HFFc6 (cell line): ENCODE measurements at regions not wholly inside any gene's neighbourhood (a gene's known extent, or its start where the extent isn't known, plus 50 kb on each side); places are given as distances from the start of the nearest gene placed in this dataset.

Experiments used
- DNase-seq: peaks from one replicate; pipeline ENCODE4 v3.0.0-alpha.2; 2018
- H3K27ac Mint-ChIP-seq: 2 replicates; pipeline ENCODE4 v1.8.0; 2020; ENCODE audit warnings: mild to moderate bottlenecking, mixed read lengths
- H3K27me3 Mint-ChIP-seq: 2 replicates; pipeline ENCODE4 v1.8.0; 2021; ENCODE audit warnings: mild to moderate bottlenecking, moderate library complexity, mixed read lengths; ENCODE audit not compliant: insufficient read depth
- H3K36me3 Mint-ChIP-seq: 2 replicates; pipeline ENCODE4 v1.8.0; 2021; ENCODE audit warnings: low read depth, mixed read lengths
- H3K4me1 Mint-ChIP-seq: 2 replicates; pipeline ENCODE4 v1.8.0; 2020; ENCODE audit warnings: low read depth, mixed read lengths
- H3K4me3 Mint-ChIP-seq: 2 replicates; pipeline ENCODE4 v1.8.0; 2020; ENCODE audit warnings: mild to moderate bottlenecking, moderate library complexity, mixed read lengths
- H3K9me3 Mint-ChIP-seq: 2 replicates; pipeline ENCODE4 v1.8.0; 2020; ENCODE audit warnings: mild to moderate bottlenecking, mixed read lengths
- TF ChIP-seq, protein P1 (sequence below): fragments of 200-600 bp; sonication (generic); IDR thresholded peaks from 2 replicates; pipeline ENCODE4 v1.5.0; 2021; ENCODE audit warnings: antibody characterized with exemption, mild to moderate bottlenecking

DNA sequence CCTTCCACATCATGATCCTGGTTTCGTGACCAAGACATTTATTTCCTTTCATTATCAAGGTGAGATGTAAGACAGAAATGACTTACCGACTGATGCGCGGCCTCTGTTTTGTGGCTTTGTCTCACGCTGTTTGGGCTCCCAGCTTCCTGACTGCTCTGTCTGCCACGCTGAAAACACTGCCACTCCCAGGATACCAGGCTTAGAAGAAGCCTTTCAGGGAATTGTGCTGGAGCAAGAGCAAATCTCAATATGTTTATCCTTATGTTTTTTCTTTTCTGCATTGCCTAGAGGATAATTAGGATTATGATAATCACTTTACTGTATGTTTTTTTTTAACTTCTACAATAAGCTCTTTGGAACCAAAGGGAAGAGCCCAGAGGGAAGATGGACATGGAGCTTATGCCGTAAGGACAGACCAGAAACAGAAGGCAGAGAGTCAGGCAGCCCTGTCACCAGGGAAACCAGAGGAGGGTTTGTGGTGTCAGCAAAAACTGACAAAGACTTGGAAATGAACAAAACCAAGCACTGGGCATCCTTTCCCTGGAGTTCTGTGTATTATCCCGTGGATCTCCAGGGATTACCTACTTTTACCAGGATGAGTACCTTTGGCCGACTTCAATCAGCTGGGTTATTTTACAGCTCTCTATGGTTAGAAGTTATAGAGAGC is 68.2 kb upstream of the ISX start:
- no peak overlapping the region for H3K4me3 Mint-ChIP-seq
- H3K27me3 Mint-ChIP-seq = no peaks in the 10 kb centered on the region; the same call in 1 of the 2 replicates
- no peak overlapping the region for H3K27ac Mint-ChIP-seq
- no peaks in the 10 kb centered on the region for H3K4me1 Mint-ChIP-seq
- H3K9me3 Mint-ChIP-seq = peaks cover 51% of the 10 kb centered on the region
- TF ChIP-seq, protein P1, sequence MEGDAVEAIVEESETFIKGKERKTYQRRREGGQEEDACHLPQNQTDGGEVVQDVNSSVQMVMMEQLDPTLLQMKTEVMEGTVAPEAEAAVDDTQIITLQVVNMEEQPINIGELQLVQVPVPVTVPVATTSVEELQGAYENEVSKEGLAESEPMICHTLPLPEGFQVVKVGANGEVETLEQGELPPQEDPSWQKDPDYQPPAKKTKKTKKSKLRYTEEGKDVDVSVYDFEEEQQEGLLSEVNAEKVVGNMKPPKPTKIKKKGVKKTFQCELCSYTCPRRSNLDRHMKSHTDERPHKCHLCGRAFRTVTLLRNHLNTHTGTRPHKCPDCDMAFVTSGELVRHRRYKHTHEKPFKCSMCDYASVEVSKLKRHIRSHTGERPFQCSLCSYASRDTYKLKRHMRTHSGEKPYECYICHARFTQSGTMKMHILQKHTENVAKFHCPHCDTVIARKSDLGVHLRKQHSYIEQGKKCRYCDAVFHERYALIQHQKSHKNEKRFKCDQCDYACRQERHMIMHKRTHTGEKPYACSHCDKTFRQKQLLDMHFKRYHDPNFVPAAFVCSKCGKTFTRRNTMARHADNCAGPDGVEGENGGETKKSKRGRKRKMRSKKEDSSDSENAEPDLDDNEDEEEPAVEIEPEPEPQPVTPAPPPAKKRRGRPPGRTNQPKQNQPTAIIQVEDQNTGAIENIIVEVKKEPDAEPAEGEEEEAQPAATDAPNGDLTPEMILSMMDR = no peak
- no peaks in the 10 kb centered on the region for H3K36me3 Mint-ChIP-seq
- DNase-seq = no peak

DNA sequence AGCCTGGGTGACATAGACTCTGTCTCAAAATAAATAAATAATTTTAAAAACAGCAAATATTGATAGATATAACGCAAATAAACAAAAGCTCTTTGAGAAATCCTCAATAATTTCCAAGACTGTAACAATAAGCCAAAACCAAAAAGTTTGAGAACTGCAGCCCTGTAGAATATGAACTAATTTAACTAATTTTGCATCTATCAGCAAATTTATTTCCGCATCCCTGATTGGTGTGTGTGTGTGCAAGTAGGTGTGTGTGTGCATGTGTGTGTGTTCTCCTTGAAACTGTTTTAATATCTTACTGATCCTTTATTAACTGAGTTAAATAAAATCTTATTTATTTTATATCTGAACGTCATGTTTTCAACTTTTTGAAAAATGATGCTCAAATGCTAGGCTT is 67.0 kb upstream of the ISX start:
- Mint-ChIP-seq H3K4me3 (no peak overlapping the region), H3K27ac (no peak overlapping the region), H3K27me3 (no peaks in the 10 kb centered on the region; the same call in 1 of the 2 replicates), H3K4me1 (no peaks in the 10 kb centered on the region), H3K9me3 (peaks cover 40% of the 10 kb centered on the region), H3K36me3 (no peaks in the 10 kb centered on the region)
- DNase-seq = no peak
- TF ChIP-seq, protein P1 = no peak

DNA sequence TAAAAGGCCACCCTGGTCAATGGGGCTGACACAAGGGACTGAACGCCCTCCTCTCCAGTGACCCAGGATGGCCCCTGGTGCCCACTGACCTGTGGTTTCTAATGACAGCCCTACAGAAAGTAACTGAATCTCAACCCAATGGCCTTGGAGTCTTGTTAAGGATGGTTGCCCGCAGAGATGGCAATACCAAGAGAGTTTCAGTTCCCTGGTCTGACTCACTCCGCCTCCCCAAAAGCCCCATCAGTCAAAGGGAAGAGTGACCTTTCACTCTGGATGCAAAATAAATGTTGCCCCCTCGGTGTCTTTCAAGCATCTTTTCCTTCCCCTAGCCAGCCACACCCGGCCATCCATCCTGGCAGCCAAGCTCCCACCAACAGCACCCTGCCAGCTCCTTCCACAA is 57.7 kb upstream of the ISX start:
- no peak for DNase-seq
- H3K36me3 Mint-ChIP-seq = peaks cover 6% of the 10 kb centered on the region; the same call in 1 of the 2 replicates
- H3K9me3 Mint-ChIP-seq = peaks cover 74% of the 10 kb centered on the region
- peaks cover 4% of the 10 kb centered on the region for H3K27me3 Mint-ChIP-seq
- TF ChIP-seq, protein P1 = no peak
- H3K27ac Mint-ChIP-seq = no peak overlapping the region
- no peaks in the 10 kb centered on the region for H3K4me1 Mint-ChIP-seq
- no peak overlapping the region for H3K4me3 Mint-ChIP-seq

DNA sequence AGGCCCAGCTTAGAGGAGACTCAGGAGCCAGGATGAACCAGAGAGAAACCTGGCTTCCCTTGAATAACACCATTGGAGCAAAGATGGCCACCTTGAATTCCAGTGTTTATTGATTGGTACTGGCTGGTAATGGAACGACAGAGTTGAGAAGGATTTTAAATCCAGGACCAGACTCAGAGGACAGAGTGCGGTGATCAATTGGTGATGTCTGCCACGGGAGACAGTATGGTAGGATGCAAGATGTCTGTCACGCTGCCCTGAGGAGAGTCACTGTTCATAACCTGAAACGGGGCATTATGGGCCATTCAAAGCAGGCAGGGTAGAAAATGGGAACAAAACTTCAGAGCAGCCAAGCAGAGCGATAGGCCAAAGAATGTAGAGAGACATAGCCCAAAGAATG is 55.4 kb upstream of the ISX start:
- H3K4me1 Mint-ChIP-seq = no peaks in the 10 kb centered on the region
- peaks cover 83% of the 10 kb centered on the region for H3K9me3 Mint-ChIP-seq
- H3K4me3 Mint-ChIP-seq = no peak overlapping the region
- TF ChIP-seq, protein P1 = no peak
- peaks cover 6% of the 10 kb centered on the region; the same call in 1 of the 2 replicates for H3K36me3 Mint-ChIP-seq
- H3K27ac Mint-ChIP-seq = no peak overlapping the region
- H3K27me3 Mint-ChIP-seq = peaks cover 4% of the 10 kb centered on the region
- no peak for DNase-seq

DNA sequence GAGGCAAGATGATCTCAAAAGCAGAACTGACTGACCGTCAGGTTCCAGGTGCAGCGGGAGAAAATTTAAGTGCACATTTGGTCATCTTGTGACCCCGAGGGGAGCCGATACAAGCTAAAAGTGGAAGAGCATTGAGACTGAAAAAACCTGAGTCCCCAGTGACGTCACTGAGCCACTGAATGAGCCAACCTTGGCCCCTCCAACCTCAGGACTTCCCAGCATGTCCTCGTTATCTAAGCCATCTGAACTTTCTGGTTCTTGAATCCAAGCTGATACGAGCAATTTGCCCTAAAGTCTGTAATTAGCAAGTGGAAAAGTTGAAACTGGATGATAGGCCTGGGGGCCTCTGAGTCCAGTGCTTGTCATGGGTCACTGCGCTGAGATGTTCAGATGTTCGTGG is 51.1 kb upstream of the ISX start:
- Mint-ChIP-seq H3K4me3 (no peak overlapping the region), H3K9me3 (peaks cover 88% of the 10 kb centered on the region), H3K27me3 (no peaks in the 10 kb centered on the region; the same call in 1 of the 2 replicates), H3K36me3 (no peaks in the 10 kb centered on the region), H3K4me1 (no peaks in the 10 kb centered on the region), H3K27ac (no peak overlapping the region)
- TF ChIP-seq, protein P1 = no peak
- DNase-seq = no peak
